ENCODE measurements at regions not wholly inside any gene's neighbourhood (a gene's known extent, or its start where the extent isn't known, plus 50 kb on each side); places are given as distances from the start of the nearest gene placed in this dataset.

- Histone ChIP-seq H2AFZ (ENCODE audit: insufficient read depth, low read depth, low read length, poor library complexity, severe bottlenecking) (no peak overlapping the region), H3K9ac (ENCODE audit: low read length) (no peak overlapping the region), H3K4me2 (replicated peaks; ENCODE audit: low read depth, low read length, poor library complexity, severe bottlenecking) (no peak overlapping the region), H3K27ac (ENCODE audit: low read length in 2 of 2) (no peak overlapping the region), H3K4me1 (ENCODE audit: control insufficient read depth in 2 of 2, insufficient read depth in 2 of 2, low read length in 2 of 2) (no peaks in the 10 kb centered on the region), H3K27me3 (replicated peaks in 1 of 4; ENCODE audit: control extremely low read depth in 1 of 4, control insufficient read depth in 3 of 4, insufficient read depth in 4 of 4, low read length in 3 of 4) (no peaks in the 10 kb centered on the region), H3K79me2 (ENCODE audit: control insufficient read depth, insufficient read depth, low read length) (no peaks in the 10 kb centered on the region), H3K36me3 (replicated peaks in 1 of 2; ENCODE audit: control extremely low read depth in 1 of 2, control insufficient read depth in 1 of 2, extremely low read depth in 1 of 2, insufficient read depth in 2 of 2, low read length in 1 of 2) (no peaks in the 10 kb centered on the region), H4K20me1 (ENCODE audit: control insufficient read depth, insufficient read depth, low read length, poor library complexity, severe bottlenecking) (no peaks in the 10 kb centered on the region), H3K9me3 (ENCODE audit: control extremely low read depth in 1 of 3, control insufficient read depth in 2 of 3, insufficient read depth in 1 of 3, low read length in 2 of 3) (peaks cover 0 to 5% (median 0%) of the 10 kb centered on the region in 3 donors), H3K4me3 (ENCODE audit: control extremely low read depth in 1 of 5, extremely low read depth in 1 of 5, insufficient read depth in 1 of 5, low read depth in 2 of 5, low read length in 4 of 5) (no peak overlapping the region)
- H3K4me3 Mint-ChIP-seq: no peak overlapping the region
- ATAC-seq (ENCODE audit: low read depth) (no peak), DNase-seq (no peak)
- CTCF ChIA-PET: no interaction called here
- intact Hi-C loops (cut with micrococcal nuclease): no loop called here
- H3K4me1 Mint-ChIP-seq: no peaks in the 10 kb centered on the region
- POLR2A ChIA-PET: no interaction called here
- peaks cover 5% of the 10 kb centered on the region for H3K9me3 Mint-ChIP-seq (ENCODE audit: insufficient read depth)
- H3K27me3 Mint-ChIP-seq: no peaks in the 10 kb centered on the region
- TF ChIP-seq CTCF (IDR thresholded peaks at IDR 0.05) (no peak), EZH2 (IDR thresholded peaks at IDR 0.05; ENCODE audit: borderline replicate concordance, insufficient read depth, low read depth, low read length, poor library complexity, severe bottlenecking) (no peak)
- no peak overlapping the region for H3K27ac Mint-ChIP-seq
- no CpG with 5 or more reads among the region's 1 CpG for WGBS (ENCODE audit: insufficient coverage)
Observed at GRCh38 chr18:28820353-28820752, 643.4 kb upstream of the CDH2 start.

- Histone ChIP-seq H3K9me3 (ENCODE audit: control extremely low read depth in 1 of 3, control insufficient read depth in 2 of 3, insufficient read depth in 1 of 3, low read length in 2 of 3) (no peaks in the 10 kb centered on the region), H3K36me3 (replicated peaks in 1 of 2; ENCODE audit: control extremely low read depth in 1 of 2, control insufficient read depth in 1 of 2, extremely low read depth in 1 of 2, insufficient read depth in 2 of 2, low read length in 1 of 2) (no peaks in the 10 kb centered on the region), H3K4me1 (ENCODE audit: control insufficient read depth in 2 of 2, insufficient read depth in 2 of 2, low read length in 2 of 2) (no peaks in the 10 kb centered on the region), H4K20me1 (ENCODE audit: control insufficient read depth, insufficient read depth, low read length, poor library complexity, severe bottlenecking) (no peaks in the 10 kb centered on the region), H3K27ac (ENCODE audit: low read length in 2 of 2) (no peak overlapping the region), H3K4me3 (ENCODE audit: control extremely low read depth in 1 of 5, extremely low read depth in 1 of 5, insufficient read depth in 1 of 5, low read depth in 2 of 5, low read length in 4 of 5) (no peak overlapping the region), H2AFZ (ENCODE audit: insufficient read depth, low read depth, low read length, poor library complexity, severe bottlenecking) (no peak overlapping the region), H3K4me2 (replicated peaks; ENCODE audit: low read depth, low read length, poor library complexity, severe bottlenecking) (no peak overlapping the region), H3K79me2 (ENCODE audit: control insufficient read depth, insufficient read depth, low read length) (no peaks in the 10 kb centered on the region), H3K27me3 (replicated peaks in 1 of 4; ENCODE audit: control extremely low read depth in 1 of 4, control insufficient read depth in 3 of 4, insufficient read depth in 4 of 4, low read length in 3 of 4) (no peaks in the 10 kb centered on the region), H3K9ac (ENCODE audit: low read length) (no peak overlapping the region)
- ATAC-seq (ENCODE audit: low read depth): no peak
- POLR2A ChIA-PET: no interaction called here
- no peaks in the 10 kb centered on the region for H3K4me1 Mint-ChIP-seq
- H3K4me3 Mint-ChIP-seq: no peak overlapping the region
- no peak for TF ChIP-seq CTCF (IDR thresholded peaks at IDR 0.05)
- no peak for TF ChIP-seq EZH2 (IDR thresholded peaks at IDR 0.05; ENCODE audit: borderline replicate concordance, insufficient read depth, low read depth, low read length, poor library complexity, severe bottlenecking)
- intact Hi-C loops (cut with micrococcal nuclease): no loop called here
- peaks cover 2% of the 10 kb centered on the region for H3K9me3 Mint-ChIP-seq (ENCODE audit: insufficient read depth)
- no peaks in the 10 kb centered on the region for H3K27me3 Mint-ChIP-seq
- DNase-seq: no peak
- no CpG with 5 or more reads among the region's 2 CpGs for WGBS (ENCODE audit: insufficient coverage)
- H3K27ac Mint-ChIP-seq: no peak overlapping the region
- CTCF ChIA-PET: no interaction called here
Observed at GRCh38 chr18:28816155-28816554, 639.2 kb upstream of the CDH2 start.

All from B cell (primary cell).